EH (cell line): ENCODE measurements at regions not wholly inside any gene's neighbourhood (a gene's known extent, or its start where the extent isn't known, plus 50 kb on each side); places are given as distances from the start of the nearest gene placed in this dataset.
"Not testable (repeated sequence)": the region's sequence is repeated elsewhere in the genome, so short reads cannot be mapped to it uniquely, and the experiment has no call there.

Experiments used
- DNase-seq: peaks from one replicate; pipeline ENCODE4 v3.0.0-alpha.2; 2015; ENCODE audit warnings: low read depth

- no peak for DNase-seq
These were observed 151.0 kb downstream of the MREG start for GRCh38 chr2:215862351-215862771.

GRCh38 chr2:215861607-215862350 is 151.6 kb downstream of the MREG start:
- no peak for DNase-seq

DNA sequence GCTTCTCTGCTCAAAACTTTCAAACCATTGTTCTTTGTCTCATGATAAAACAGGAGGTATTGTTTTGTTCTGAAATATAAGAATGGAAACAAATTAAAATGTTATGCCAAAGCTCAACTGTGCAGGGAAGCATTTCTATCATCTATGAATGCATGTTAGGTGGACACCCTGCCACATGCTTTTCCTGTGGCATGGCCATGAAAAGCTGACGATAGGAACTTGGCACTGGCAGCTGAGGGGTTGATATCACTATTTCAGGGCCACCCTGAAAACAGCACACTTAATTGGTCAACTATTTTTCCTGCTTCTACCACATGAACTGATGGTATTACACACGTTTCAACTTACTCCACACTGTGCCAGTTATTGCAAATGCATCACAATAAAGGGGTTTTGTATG is 157.3 kb downstream of the MREG start:
- no peak for DNase-seq

GRCh38 chr2:215855308-215855707 is 158.0 kb downstream of the MREG start:
- not testable (repeated sequence) for DNase-seq

DNA sequence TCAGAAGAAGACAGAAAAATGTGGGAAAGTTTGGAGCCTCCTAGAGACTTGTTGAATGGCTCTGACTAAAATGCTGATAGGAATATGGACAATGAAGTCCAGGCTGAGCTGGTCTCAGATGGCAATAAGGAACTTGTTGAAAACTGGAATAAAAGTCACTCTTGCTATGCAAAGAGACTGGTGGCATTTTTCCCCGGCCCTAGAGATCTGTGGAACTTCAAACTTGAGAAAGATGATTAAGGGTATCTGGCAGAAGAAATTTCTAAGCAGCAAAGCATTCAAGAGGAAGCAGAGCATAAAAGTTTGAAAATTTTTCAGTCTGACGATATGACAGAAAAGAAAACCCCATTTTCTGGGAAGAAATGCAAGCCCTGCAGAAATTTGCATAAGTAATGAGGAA is 159.3 kb downstream of the MREG start:
- no peak for DNase-seq

- no peak for DNase-seq
These were observed 161.7 kb downstream of the MREG start for GRCh38 chr2:215851696-215852095.

- peak; percentile 79 for DNase-seq
These were observed 162.3 kb downstream of the MREG start for GRCh38 chr2:215851082-215851481.

- peak; percentile 37 for DNase-seq
These were observed 163.0 kb downstream of the MREG start for GRCh38 chr2:215850380-215850779.

GRCh38 chr2:215849771-215850170 is 163.6 kb downstream of the MREG start:
- DNase-seq: no peak

DNA sequence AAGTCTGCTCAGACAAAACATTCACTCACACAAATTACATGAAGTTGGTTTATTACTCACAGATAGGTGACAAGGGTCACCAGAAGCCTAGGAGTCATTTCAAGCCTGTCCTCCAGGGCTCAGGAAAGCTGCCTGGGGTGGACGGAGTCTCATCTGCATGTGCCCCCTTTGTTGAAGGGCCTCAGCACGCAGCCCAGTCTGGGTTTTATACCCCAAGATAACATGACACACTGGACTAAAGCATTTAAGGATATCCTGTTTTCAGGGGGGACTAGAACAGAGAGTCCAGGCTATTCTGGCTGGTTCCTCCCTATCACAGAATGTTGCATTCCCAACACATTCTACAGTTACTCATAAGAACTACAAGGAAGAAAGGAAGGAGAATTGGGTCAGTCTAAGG is 164.7 kb downstream of the MREG start:
- no peak for DNase-seq

GRCh38 chr2:215848146-215848545 is 165.2 kb downstream of the MREG start:
- no peak for DNase-seq

DNA sequence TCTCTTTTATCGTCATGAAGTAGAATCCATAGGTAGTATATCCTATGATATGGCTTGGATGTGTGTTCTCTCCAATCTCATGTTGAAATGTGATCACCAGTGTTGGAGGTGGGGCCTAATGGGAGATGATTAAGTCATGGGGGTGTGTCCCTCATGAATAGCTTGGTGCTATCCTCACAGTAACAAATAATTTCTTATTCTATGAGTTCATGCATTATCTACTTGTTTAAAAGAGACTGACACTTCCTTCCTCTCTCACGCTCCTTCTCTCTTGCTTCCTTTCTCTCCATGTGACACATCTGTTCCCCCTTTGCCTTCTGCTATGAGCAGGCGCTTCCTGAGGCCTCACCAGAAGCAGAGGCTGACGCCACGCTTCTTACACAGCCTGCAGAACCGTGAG is 165.6 kb downstream of the MREG start:
- no peak for DNase-seq

GRCh38 chr2:215847056-215847455 is 166.3 kb downstream of the MREG start:
- DNase-seq: no peak

- DNase-seq: no peak
These were observed 167.3 kb downstream of the MREG start for GRCh38 chr2:215845839-215846586.

DNA sequence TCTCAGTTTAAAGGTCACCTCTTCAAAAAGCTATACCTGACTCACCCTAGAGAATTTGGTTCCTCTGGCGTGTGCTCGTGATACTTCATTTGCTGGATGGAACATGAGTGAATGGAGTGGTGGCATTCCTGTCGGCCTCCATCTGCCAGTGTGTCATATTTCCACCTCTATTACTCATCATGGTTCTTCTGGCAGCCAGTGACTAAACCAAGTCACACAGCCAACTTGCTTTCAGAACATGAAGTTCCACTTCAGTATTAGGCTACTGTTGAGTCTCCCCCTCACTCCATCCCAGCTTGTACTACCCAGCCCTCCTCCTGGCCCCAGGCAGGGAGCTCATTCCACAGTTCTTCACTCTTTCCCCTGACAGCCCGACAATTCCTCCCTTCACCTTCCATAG is 169.8 kb downstream of the MREG start:
- peak; percentile 93 for DNase-seq

- DNase-seq: no peak
These were observed 172.1 kb downstream of the MREG start for GRCh38 chr2:215841175-215841816.

- DNase-seq: no peak
These were observed 173.5 kb downstream of the MREG start for GRCh38 chr2:215839816-215840215.

DNA sequence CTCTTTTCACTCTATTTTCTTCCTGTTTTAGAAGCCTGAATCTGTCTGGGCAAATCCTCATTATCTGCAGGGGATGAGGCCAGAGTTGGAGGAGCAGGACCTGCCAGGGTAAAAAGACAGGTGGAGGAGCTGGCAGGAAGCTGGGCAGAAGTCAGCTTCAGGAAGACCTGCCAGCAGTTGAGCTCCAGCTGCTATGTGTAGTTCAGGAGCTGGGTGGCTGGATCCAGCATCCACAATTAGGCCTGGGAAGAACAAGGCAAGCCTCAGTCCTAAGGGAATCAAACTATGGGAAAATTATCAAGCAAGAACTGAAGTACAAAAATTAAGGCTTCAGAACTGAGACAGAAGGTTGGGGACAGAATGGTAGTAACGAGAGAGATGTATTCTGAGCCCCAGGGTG is 174.0 kb downstream of the MREG start:
- DNase-seq: no peak

GRCh38 chr2:215836881-215837280 is 176.5 kb downstream of the MREG start:
- DNase-seq: no peak

- DNase-seq: no peak
These were observed 177.7 kb downstream of the MREG start for GRCh38 chr2:215835657-215836056.

DNA sequence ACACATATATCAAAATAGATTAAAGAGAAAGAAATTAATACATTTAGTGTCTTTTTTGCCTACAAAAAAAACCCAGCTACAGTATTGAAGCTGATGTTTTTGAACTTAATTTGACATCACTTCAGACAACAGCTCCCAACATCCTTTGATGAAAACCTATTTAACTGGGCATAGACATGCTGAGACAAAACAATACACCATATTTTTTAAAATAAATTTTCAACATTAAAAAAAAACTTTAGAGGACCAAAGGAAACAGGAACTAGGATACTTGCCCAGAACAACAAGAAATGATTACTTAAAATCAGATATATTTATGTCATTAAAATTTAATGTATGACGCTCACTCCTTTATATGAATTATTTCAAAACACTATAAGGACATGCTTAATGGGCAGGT is 178.1 kb downstream of the MREG start:
- no peak for DNase-seq

GRCh38 chr2:215833531-215834162 is 179.7 kb downstream of the MREG start:
- peak; percentile 34 for DNase-seq

DNA sequence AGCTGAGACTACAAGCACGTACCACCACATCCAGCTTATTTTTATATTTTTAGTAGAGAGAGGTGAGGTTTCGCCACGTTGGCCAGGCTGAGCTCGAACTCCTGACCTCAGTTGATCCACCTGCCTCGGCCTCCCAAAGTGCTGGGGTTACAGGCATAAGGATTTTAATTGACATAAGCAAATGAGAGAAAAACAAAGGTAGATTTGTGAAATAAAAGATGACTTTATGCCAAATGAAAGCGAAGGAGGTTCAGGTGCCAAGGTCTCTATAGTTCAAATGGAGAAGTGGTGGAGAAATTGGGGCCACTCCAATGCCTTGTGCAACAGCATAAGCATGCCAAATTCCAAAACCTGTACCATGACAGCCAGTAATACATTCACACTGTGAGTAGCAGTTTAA is 180.6 kb downstream of the MREG start:
- DNase-seq: no peak
